Skeletal muscle tissue (tissue), 3 donors: ENCODE measurements at regions not wholly inside any gene's neighbourhood (a gene's known extent, or its start where the extent isn't known, plus 50 kb on each side); places are given as distances from the start of the nearest gene placed in this dataset.

Experiments used
- H3K27ac ChIP-seq: one replicate; pipeline ENCODE4 v1.7.0; 2013; ENCODE audit warnings: mild to moderate bottlenecking, low read depth, low read length, inconsistent platforms
- H3K27me3 ChIP-seq, 3 donors: one replicate each; pipeline ENCODE4 v1.7.0; 2013; ENCODE audit warnings: low read length in 3 of 3; ENCODE audit not compliant: control insufficient read depth in 3 of 3, insufficient read depth in 3 of 3
- H3K36me3 ChIP-seq, 3 donors: one replicate each; pipeline ENCODE4 v1.7.0; 2013; ENCODE audit warnings: low read length in 3 of 3; ENCODE audit not compliant: control insufficient read depth in 3 of 3, insufficient read depth in 3 of 3
- H3K4me1 ChIP-seq, 3 donors: one replicate each; pipeline ENCODE4 v1.7.0; 2013; ENCODE audit warnings: low read length in 3 of 3, mild to moderate bottlenecking in 3 of 3; ENCODE audit not compliant: control insufficient read depth in 3 of 3, insufficient read depth in 3 of 3
- H3K4me3 ChIP-seq, 3 donors: one replicate each; pipeline ENCODE4 v1.7.0; 2013; ENCODE audit warnings: low read length in 3 of 3
- H3K9ac ChIP-seq, 3 donors: one replicate each; pipeline ENCODE4 v1.7.0; 2013; ENCODE audit warnings: low read length in 3 of 3, mild to moderate bottlenecking in 3 of 3, moderate library complexity in 2 of 3, low read depth in 1 of 3
- H3K9me3 ChIP-seq, 3 donors: one replicate each; pipeline ENCODE4 v1.7.0; 2013; ENCODE audit warnings: low read length in 3 of 3; ENCODE audit not compliant: control insufficient read depth in 3 of 3
- donor health status: Osteomylitis.

DNA sequence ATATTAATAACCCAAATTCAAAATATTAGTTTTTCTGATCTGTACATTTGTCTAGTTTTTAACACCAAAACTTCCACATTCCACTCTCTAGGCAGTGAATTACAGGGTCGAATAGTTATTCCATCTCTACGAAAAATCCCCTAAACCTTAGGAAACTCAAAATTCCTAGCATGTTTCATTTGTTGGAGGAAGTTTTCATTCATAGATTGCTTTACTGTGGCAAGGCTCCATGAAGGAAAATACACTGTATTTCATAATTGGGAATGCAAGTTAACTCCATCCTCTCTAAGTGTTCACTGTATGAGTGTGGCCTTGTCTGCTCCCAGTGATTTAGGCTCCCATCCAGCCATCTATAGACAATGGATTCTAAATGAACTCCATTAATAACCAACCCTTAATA lies 296.1 kb downstream of the TENT5A start:
- no peaks in the 10 kb centered on the region for H3K36me3 ChIP-seq

GRCh38 chr6:81455641-81456040 lies 296.8 kb downstream of the TENT5A start:
- H3K4me3 ChIP-seq, result no peak overlapping the region
- no peaks in the 10 kb centered on the region for H3K9me3 ChIP-seq
- H3K9ac ChIP-seq, result no peak overlapping the region
- H3K4me1 ChIP-seq, result no peaks in the 10 kb centered on the region
- no peaks in the 10 kb centered on the region for H3K27me3 ChIP-seq
- H3K27ac ChIP-seq, result no peak overlapping the region
- H3K36me3 ChIP-seq, result no peaks in the 10 kb centered on the region

More for the DNA sequence above, 296.1 kb downstream of the TENT5A start:
- H3K27ac ChIP-seq, result no peak overlapping the region
- H3K9me3 ChIP-seq, result no peaks in the 10 kb centered on the region
- no peak overlapping the region for H3K4me3 ChIP-seq
- H3K4me1 ChIP-seq, result no peaks in the 10 kb centered on the region
- no peak overlapping the region for H3K9ac ChIP-seq
- H3K27me3 ChIP-seq, result no peaks in the 10 kb centered on the region

- Histone ChIP-seq H3K4me1 (no peaks in the 10 kb centered on the region), H3K9me3 (no peaks in the 10 kb centered on the region), H3K27me3 (no peaks in the 10 kb centered on the region), H3K4me3 (no peak overlapping the region), H3K36me3 (no peaks in the 10 kb centered on the region), H3K27ac (no peak overlapping the region), H3K9ac (no peak overlapping the region)
Measured at GRCh38 chr6:81451787-81452186, 300.7 kb downstream of the TENT5A start.

GRCh38 chr6:81450180-81450579 lies 302.3 kb downstream of the TENT5A start:
- Histone ChIP-seq H3K27ac (no peak overlapping the region), H3K4me1 (no peaks in the 10 kb centered on the region), H3K9me3 (no peaks in the 10 kb centered on the region), H3K36me3 (no peaks in the 10 kb centered on the region), H3K27me3 (no peaks in the 10 kb centered on the region), H3K9ac (no peak overlapping the region), H3K4me3 (no peak overlapping the region)

DNA sequence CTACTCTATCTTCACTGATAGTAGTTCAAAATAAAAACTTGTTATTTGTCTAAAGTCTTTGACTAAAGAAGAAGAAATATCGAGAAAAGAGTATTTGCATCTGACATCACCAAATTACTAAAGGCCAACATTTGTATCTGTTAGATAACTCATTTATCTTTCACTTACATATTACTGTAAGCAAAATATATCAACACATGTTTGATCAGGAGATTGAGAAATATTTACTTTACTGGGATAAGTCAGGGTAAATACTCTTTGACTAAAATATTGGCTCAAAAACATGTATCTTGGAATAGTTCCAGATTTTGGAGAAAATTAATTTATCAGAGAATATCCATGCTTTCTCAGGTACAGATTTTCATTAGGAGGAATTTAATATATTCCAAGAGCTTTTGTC lies 306.0 kb downstream of the TENT5A start:
- Histone ChIP-seq H3K27me3 (no peaks in the 10 kb centered on the region), H3K27ac (no peak overlapping the region), H3K36me3 (no peaks in the 10 kb centered on the region), H3K4me1 (no peaks in the 10 kb centered on the region), H3K9me3 (no peaks in the 10 kb centered on the region), H3K9ac (no peak overlapping the region), H3K4me3 (no peak overlapping the region)

GRCh38 chr6:81439417-81439816 lies 313.1 kb downstream of the TENT5A start:
- H3K9me3 ChIP-seq, result no peaks in the 10 kb centered on the region
- no peaks in the 10 kb centered on the region for H3K4me1 ChIP-seq
- no peaks in the 10 kb centered on the region for H3K27me3 ChIP-seq
- no peak overlapping the region for H3K9ac ChIP-seq
- no peak overlapping the region for H3K27ac ChIP-seq
- no peak overlapping the region for H3K4me3 ChIP-seq
- H3K36me3 ChIP-seq, result no peaks in the 10 kb centered on the region

DNA sequence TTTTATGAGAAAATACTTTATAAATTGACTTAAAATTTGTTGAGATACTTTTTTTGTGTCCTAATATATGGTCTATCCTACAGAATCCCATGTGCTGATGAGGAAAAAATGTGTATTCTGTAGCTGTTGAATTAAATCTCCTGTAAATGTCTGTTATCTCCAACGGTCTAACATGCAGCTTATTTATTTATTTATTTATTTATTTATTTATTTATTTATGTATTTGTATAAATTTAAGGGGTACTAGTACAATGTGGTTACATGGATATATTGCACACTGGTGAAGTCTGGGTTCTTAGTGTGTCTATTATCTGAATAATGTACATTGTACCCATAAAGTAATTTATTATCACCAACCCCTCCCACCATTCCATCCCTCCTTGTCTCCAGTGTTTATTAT lies 315.5 kb downstream of the TENT5A start:
- Histone ChIP-seq H3K9ac (no peak overlapping the region), H3K4me1 (no peaks in the 10 kb centered on the region)

GRCh38 chr6:81413306-81413705 lies 339.2 kb downstream of the TENT5A start:
- no peak overlapping the region for H3K4me3 ChIP-seq
- H3K9me3 ChIP-seq, result peaks cover 0 to 2% (median 0%) of the 10 kb centered on the region in 3 donors
- H3K27ac ChIP-seq, result no peak overlapping the region
- H3K27me3 ChIP-seq, result no peaks in the 10 kb centered on the region
- no peaks in the 10 kb centered on the region for H3K36me3 ChIP-seq
- H3K4me1 ChIP-seq, result no peaks in the 10 kb centered on the region
- no peak overlapping the region for H3K9ac ChIP-seq

More for the DNA sequence above, 315.5 kb downstream of the TENT5A start:
- H3K27ac ChIP-seq, result no peak overlapping the region
- H3K36me3 ChIP-seq, result no peaks in the 10 kb centered on the region
- H3K9me3 ChIP-seq, result no peaks in the 10 kb centered on the region
- no peak overlapping the region for H3K4me3 ChIP-seq
- H3K27me3 ChIP-seq, result no peaks in the 10 kb centered on the region

GRCh38 chr6:81401970-81402690 lies 350.4 kb downstream of the TENT5A start:
- H3K9ac ChIP-seq, result no peak overlapping the region

GRCh38 chr6:81396916-81397315 lies 355.6 kb downstream of the TENT5A start:
- H3K27me3 ChIP-seq, result no peaks in the 10 kb centered on the region
- H3K9ac ChIP-seq, result no peak overlapping the region
- H3K4me1 ChIP-seq, result no peaks in the 10 kb centered on the region
- no peak overlapping the region for H3K27ac ChIP-seq
- no peaks in the 10 kb centered on the region for H3K9me3 ChIP-seq
- H3K36me3 ChIP-seq, result no peaks in the 10 kb centered on the region
- no peak overlapping the region for H3K4me3 ChIP-seq

More at GRCh38 chr6:81401970-81402690, 350.4 kb downstream of the TENT5A start:
- no peaks in the 10 kb centered on the region for H3K9me3 ChIP-seq
- no peaks in the 10 kb centered on the region for H3K4me1 ChIP-seq
- H3K27ac ChIP-seq, result no peak overlapping the region
- no peaks in the 10 kb centered on the region for H3K36me3 ChIP-seq
- no peak overlapping the region for H3K4me3 ChIP-seq
- no peaks in the 10 kb centered on the region for H3K27me3 ChIP-seq
